NCI-H146 treated with DMSO at 0.1 percent for 48 hours (cell line): ENCODE measurements at regions not wholly inside any gene's neighbourhood (a gene's known extent, or its start where the extent isn't known, plus 50 kb on each side); places are given as distances from the start of the nearest gene placed in this dataset.

Source experiments
- DNase-seq: peaks from one replicate; lab custom pipeline; 2025; ENCODE audit not compliant: unreplicated experiment; lab: John Stamatoyannopoulos, UW

DNA sequence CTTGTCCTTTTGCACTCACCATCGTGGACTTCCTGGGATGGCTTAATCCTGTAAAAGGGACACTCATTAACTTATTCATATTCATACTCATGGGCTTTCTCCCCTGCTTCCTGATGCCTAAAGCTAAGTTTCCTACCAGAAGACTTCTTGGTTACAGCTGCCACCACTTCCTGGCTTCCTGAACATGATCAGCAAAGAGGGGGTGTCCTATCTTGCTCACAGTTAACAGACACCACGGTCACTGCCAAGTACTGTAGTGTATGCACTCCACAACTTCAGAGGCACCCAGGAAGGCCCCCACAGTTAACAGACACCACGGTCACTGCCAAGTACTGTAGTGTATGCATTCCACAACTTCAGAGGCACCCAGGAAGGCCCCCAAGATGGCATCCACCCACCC, 177.8 kb downstream of the SIPA1L2 start:
- DNase-seq: no peak

DNA sequence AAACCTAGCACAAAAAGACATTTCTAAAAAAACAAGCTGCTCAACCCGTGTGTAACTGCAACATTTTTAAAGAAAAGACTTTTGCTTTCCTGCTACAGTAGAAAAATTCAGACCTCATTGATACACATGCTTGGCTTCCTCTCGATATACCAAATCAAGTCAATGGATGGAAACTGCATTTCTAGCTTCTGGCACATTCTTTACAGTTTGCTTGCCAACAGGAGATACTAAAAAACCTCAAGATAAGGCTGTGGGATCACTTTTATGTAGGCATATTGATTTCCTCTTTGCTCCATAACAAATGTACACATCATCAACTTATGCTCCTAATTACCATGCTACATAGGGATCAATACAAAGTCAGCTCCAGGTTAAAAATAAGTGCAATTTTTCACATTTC, 178.4 kb downstream of the SIPA1L2 start:
- DNase-seq: no peak

DNA sequence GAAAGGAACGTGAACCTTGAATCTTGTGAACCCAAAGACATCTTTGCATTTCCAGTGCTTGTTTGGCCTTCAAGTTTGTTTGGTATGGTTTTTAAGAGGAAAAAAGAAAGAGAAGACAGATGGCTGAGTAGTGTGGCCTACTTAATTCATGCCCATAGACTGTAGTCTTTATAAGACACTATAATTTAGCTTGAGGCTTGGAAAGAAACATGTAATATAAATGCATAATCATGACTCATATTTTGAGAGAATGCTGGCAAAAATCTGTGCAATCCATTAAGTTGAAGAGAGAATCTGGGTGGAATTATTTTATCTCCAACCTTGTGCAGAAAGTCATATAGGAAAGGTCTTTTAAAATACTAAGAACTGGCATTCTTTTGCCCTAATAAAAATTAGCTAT, 179.3 kb downstream of the SIPA1L2 start:
- no peak for DNase-seq

DNA sequence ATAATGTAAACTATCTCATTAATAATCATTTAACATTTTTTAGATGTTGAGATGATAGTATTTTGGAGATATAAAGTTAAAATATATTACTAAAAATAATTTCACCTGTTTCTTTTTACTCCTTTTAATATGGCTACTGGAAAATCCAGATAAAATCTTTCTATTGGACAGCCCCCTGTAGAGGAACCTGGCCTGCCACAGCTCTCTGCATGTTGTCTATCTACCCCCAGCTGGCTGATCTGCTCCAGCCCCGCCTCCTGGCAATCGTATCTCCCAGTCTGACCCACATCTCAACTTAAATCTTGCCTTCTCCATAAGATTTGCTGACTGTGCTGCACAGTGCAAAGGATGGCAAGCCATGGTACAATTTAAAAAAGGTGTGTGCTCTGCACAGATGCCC, 182.8 kb downstream of the SIPA1L2 start:
- DNase-seq: no peak

DNA sequence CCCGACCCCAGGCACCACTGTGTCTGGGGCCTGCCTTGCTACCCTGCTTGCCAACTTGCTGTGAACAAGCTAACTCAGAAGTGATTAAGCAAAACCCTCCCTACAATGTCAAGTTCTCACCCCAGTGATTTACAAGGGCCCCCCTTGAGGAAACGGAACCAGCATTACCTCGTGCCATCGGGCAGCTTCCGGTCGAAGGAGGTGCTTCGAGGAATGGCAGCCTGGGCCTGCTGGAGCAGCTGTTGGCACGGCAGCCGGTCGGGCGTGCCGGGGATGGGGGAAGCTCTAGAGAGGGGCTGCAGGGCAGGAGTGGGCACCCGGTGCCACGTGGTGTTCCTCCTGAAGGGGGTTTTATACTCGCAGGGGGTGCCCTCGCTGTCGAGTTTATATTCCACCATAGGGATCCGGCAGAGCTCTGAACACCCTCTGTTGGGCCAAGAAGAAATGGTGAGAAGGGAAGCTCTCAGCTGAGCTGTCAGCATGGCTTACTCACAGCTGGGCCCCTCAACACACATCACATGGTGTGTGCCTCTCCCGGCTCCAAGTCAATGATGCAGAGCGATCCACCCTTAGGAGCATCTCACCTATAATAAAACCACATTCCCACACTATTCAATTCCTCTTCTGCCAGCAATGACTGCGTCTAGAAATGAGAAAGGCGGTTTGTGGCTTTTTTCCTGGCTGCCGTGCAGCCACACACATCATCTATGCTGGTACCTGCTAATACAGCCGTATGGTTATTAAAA, 184.4 kb downstream of the SIPA1L2 start:
- no peak for DNase-seq

DNA sequence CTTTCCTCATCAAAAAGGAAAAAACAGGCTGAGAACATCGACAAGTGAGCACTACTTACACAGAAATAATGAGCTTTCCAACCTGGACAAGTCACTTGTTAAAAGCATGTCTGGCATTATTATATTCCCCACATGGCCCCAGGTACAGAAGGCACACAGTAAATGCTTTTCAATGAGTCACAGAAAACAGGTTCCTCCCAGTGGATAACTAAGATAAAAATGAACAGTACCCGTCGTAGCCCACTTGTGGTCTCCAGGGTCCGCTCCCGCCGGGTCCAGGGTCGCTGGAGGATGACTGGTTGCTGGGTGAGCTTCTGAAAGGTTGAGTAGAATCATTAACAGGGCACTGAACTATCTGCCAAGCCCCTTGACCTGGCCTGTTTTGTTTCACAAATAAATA, 186.6 kb downstream of the SIPA1L2 start:
- no peak for DNase-seq

DNA sequence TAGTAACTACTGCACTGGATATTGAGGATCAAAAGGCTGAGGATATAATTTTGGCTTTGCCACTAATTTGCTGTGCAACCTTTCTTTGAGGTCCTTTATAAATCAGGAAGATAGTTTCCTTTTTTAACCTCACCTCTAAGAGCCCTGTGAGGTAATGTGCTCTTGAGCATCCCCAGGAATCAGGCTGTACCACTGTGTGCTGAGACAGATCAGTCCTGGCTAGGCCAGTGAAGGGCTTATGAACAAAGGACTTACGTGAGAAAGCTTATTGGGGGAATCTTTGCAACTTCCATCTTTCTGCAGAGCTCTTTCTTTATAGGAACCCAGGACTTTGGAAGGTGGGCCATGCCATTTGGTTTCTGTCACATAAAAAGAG, 188.9 kb downstream of the SIPA1L2 start:
- no peak for DNase-seq

DNA sequence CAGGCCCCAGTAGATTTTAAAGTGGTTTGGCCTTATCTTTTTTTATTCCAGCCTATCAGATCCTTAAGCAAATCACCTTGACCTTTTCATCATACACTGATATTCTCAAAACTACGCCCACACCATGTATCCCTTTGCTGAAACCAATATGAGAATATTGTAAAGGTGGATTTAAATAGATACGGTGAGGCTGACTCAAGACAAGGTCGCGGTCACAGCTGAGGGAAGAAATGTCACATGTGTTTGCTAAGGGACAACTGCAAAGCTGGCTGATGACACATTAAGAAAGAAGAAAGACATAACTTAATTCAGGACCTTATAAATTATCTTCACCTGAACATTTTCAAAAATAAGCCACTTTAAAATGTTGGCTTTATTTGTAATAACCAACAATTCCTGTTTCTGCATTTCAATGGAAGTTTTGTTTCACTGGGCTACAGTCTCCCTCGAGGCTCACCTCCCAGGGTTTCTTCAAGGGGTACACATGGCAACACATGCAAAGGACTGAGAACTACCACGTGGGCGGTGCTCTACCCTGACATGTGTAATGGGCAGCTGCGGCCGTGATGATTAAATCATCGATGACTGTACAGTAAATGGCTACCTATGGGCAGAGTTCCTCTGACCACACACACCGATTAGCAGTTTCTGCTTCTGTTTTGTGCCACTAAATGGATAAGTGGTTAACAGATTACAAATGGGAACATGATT, 189.5 kb downstream of the SIPA1L2 start:
- DNase-seq: no peak

DNA sequence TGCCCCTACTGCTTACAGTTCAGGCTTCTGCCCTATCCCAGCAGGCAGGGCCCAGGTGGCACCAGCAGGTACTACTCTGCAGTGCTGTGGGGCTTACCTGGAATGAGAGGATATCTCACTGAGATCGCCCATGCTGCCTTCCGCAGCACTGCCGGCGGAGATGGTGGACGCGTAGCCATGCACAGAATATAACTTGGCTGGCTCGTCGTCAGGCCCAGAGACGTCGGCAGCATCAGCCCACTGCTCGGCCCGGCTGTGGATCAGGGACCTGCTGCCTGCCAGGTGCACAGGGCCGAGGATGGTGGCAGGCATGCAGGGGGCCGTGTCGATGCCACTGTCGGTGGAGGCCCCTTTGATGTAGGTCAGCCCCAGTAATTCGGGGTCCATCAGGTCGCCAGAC, 190.9 kb downstream of the SIPA1L2 start:
- DNase-seq: no peak

DNA sequence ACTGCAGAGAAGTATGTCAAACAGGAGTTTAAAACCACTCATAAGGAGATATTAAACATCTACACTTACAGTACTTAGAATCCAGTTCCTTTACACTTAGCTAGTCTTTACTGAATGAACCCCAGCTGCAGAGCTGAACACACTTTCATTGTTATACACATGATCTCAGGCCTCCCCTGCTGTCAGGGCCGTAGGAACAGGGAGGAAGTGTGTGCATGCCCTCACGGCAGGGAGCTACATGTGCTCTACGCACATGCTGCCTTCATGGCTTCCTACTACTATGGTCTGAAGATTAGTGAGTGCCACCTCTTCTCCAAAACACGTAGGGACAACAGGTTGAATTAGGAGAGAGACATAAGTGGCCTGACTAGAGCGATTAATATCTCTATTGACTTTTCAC, 191.5 kb downstream of the SIPA1L2 start:
- peak; percentile 67 for DNase-seq

DNA sequence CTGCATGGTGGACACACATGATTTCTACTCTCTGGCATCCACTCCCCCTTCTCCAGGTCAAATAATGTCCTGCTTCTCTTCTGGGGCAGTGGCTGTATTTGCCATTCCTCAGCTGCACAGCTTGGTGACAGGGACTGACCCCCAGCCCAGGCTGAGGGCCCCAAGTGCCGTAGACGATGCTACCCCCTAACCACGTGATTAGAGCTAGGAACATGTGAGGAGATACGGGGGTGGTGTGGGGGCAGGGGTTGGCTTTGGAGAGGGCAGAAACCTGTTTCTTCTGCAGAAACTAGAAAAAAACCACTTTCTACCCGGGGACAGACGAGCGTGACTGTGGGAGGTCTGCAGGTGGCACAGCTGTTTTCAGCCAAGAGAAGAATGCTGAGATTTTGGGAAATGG, 192.4 kb downstream of the SIPA1L2 start:
- no peak for DNase-seq

DNA sequence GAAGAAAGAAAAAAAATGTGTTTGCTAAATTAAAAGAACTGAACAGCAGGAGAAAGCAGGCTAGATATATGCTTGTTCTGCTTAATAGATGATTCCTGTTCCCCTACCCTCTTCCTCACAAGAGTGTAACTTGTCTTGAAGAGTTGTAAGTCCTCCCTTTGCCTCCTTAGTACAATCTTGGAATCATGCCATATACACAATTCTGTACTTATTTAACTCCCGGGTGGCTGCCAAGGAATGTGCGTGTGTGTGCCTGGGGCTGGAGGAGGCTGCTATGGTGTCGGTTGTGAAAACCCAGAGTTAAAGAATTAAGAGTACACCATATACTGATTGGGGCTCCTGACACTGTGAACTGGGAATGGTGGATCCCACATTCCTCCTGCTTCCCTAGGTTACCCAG, 194.2 kb downstream of the SIPA1L2 start:
- no peak for DNase-seq

DNA sequence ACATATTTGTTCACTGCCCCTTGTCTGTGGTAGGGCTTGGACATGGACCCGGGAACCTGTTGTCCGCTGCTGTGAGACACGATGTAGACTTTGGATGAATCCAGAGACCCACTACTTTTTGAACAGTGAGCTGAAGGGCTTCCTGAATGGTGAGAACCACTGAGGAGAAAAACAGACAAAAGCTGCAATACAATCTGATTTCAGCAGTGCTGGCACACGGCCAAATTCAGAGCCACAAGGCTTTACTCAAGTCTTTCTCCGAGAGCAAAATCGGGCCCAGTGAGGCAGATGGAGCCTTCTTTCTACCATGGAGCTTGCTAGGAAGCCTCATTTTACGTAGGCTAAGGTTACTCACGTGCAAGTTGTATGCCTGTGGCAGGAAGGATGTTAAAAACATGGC, 197.6 kb downstream of the SIPA1L2 start:
- no peak for DNase-seq

DNA sequence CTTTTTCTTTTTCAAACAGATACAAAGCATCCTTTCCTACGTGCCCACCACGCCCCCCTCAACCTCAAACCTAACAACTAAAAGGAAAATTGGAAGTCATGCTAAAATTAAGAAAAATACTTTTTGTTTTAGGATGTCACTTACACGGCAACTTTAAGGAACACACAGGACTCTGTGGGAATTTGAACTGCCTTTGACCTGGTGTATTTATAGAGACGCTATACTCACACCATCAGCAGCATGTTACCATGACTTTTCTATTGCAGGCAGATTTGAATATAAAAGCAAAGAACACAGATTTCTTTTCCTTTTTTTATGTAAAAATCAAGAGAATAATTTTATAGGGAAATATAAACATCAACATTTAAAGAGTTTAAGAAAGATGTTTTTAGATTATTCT, 198.2 kb downstream of the SIPA1L2 start:
- no peak for DNase-seq

DNA sequence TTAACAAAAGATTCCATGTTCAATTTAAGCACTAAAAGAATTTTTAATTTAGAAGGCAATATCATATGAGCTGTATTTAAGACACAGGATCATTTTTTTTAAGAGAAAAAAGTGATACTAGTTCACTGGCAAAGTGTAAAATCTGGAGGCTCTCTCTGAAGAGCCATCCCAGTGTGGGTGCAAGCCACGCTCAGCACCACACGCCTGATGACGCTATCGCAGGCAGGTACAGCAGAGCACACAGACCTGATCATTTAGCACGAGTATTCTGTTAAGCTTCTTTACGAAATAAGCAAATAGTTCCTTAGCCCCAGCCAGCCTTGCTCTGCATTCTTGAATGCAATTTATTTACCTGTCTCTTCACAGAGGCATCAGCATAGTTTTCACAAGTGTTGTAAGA, 198.6 kb downstream of the SIPA1L2 start:
- DNase-seq: no peak

DNA sequence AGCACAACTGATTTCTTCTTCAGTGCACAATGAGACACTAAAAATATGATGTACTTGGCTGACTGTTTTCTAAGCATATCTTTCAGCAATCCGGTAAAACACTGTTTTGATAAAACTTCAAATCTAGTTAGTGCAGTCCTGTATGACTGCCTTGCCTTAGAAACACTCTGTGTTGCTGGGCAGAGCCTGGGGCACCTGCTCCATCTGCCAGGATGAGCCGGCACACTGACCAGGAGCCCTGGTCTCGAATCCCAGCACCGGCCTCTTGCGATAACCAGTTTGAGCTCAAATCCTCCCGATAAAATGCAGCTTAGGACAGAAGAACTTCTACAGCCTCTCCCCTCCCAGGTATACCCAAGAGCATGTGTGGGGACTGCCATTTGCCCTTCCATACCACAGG, 199.5 kb downstream of the SIPA1L2 start:
- DNase-seq: no peak

DNA sequence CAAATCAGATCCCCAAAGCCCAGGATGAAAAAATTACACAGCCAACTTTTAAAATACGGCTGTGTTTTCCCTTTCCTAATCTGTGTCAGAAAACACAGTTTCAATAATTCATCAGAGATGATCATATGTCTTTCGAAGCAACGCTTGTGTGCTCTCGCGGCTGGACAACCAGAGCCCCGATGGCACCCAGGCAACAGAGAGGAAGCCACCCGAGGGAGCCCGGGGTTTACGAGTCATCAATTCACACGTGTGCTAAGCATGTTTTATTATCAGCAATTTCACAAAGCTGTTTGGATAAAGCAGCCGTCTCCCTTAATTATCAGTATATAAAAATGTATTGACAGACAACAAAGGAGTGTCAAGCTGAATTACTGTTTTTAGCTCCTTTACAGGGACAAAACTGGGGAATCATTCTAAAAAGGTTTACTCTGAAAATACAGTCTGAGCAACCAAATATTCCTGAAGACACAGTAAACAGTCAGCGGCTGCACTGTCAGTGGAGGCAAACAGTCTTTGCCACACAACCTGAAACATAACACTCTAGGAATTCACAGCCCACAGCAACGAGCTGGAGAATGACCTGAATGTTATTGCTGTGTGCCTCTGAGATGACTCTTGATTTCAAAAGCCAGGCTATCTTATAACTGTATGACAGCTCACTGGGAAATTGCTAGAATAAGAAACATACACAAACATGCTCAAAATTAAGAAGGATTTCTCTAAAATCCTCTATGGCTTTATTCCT, 201.0 kb downstream of the SIPA1L2 start:
- no peak for DNase-seq

DNA sequence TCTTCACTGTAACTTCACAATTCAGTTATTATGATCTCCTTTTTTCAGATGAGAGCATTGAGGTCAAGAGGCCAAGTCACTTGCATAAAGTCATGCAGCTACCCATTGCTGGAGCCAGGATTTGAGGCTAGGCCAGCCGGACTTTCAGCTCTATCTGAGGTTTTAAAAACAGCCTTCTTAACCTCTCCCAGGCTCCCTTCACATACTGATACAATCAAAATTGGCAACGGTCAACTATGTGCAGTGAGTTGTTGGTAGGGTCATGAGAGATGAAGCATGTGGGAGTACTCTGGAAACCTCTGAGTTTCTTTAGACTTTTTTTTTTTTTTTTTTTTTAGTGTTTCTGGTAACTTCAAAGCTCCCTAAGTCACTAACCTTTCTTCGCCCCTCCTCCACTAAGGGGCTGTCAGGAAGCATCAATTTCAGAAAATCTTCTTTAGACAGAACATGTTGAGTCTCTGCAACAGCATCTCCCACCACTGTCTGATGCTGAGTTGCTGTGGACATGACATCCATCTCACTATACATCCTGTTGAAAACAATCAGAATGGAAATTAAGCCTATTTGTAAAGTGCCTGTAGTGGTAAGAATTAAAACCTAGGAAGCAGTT, 201.8 kb downstream of the SIPA1L2 start:
- no peak for DNase-seq

DNA sequence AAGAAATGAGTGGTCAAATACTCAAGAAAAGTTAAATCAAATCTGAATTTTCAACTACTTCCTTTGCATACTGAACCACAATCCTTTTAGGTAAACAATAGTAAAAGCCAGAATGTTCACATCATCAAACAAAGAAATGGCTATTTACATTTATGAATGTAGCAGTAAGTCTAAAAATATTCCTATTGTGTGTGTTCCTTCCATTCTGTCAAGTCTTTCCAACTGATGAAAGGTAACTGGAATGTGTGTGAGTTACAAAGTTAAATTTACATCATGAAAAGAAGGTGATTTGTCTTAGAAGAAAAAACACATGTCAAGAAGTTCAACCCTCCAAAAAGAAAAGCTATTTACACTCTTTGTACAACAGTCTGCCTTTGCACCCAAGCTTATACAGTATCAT, 203.1 kb downstream of the SIPA1L2 start:
- no peak for DNase-seq

DNA sequence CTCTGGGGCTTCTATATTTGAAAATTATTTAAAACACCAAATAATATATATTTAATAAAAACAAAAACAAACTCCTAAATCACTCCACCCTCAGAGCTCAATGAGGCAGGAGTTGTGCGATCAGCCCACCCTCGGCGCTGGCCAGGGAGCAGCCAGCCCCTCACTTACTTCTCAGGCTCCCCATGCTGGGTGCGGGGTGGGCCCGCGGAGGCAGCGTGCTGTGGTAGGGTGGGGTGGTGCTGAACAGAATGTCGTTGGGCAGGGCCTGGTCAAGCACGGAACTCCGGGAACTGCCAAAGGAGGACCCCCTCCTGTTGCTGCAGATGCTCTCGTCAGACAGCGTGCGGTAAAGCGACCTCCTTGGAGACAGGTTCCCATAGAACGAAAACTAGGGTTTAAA, 204.5 kb downstream of the SIPA1L2 start:
- DNase-seq: no peak

DNA sequence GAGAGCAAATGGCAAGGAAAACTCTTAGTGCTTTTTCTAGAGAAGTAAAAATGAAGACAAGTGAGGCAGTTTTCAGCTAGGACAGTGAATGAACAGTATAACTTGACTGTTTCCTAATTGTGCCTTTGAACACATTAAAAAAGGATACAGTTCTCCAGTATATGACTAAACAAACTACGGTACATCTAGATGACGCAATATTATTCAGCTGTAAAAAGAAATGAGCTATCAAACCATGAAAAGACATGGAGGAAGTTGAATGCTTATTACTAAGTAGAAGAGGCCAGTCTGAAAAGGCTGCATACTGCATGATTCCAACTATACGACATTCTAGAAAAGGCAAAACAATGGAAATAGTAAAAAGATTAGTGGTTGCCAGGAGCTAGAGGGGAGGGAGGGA, 206.3 kb downstream of the SIPA1L2 start:
- no peak for DNase-seq

DNA sequence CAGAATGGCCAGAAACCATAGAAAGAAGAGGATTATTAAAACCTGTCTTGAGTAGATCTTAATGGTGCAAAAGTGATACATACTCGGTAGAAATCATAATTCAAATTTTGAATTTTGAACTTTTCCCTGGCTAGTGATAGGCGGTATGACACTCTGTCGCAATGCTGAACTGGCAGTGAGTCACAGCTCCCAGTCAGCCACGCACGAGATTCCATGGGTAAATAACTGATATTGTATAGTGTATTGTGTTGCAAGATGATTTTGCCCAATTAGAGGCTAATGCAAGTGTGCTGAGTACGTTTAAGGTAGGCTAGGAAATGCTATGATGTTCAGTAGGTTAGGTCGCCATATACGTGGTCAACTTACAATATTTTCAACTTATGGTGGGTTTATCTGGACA, 207.0 kb downstream of the SIPA1L2 start:
- no peak for DNase-seq
